ENCODE measurements at regions not wholly inside any gene's neighbourhood (a gene's known extent, or its start where the extent isn't known, plus 50 kb on each side); places are given as distances from the start of the nearest gene placed in this dataset.

DNA sequence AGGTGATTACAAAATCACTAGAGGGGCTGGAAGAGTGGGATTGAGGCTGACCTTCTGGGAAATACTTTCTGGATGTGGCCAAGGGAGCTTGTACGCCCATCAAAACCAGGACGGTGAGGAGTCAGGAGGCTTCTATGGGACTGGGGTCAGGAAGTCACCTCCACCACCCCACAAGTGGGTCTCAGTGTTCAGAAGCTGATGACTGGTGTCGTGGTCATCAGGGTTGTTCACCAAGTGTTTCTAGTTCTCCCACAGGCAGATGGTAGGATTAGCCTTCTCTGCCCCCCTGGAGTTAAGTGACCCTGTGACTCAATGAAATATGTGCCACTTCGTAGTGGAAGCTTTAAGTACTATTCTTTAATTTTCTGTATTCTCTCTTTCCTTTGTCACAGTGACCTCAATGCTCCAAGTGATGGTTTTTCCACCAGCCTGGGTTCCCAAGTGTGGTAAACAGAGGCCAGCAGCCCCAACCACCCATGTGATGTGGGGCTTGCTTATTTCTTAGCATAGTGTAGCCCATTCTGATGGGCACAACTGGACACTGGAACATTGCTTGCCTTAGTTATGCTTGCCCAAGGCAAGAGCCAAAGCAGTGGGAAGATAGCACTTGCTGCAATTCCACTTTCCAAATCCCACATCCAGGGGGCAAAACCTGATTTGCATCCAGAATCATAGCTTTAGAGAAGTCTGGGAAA, 258.8 kb downstream of the CYP26B1 start:
- no peak for DNase-seq

- no peak for DNase-seq
Measured at GRCh38 chr2:71887196-71887595, 260.5 kb downstream of the CYP26B1 start.

DNA sequence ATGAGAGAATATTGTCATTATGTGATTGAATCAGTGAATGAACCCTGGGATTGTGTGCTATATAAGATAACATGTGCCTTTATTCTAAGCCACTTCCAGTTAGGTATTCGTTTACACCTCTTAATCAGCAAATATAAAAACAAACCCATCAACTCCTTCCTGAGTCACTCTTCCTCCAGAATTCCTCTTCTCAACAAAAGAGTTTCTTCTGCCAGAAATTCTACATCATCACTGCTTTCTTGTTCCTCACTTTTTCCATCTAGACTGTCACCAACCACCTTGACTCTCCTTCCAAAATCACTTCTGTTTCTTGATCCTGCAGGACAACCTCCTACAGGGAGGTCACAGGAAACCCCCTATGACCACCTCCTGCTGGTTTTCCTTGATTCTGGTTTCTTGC, 261.4 kb downstream of the CYP26B1 start:
- no peak for DNase-seq

GRCh38 chr2:71884303-71885042, 263.2 kb downstream of the CYP26B1 start:
- DNase-seq, result no peak

- DNase-seq, result no peak
Measured at GRCh38 chr2:71882949-71883472, 264.7 kb downstream of the CYP26B1 start.

DNA sequence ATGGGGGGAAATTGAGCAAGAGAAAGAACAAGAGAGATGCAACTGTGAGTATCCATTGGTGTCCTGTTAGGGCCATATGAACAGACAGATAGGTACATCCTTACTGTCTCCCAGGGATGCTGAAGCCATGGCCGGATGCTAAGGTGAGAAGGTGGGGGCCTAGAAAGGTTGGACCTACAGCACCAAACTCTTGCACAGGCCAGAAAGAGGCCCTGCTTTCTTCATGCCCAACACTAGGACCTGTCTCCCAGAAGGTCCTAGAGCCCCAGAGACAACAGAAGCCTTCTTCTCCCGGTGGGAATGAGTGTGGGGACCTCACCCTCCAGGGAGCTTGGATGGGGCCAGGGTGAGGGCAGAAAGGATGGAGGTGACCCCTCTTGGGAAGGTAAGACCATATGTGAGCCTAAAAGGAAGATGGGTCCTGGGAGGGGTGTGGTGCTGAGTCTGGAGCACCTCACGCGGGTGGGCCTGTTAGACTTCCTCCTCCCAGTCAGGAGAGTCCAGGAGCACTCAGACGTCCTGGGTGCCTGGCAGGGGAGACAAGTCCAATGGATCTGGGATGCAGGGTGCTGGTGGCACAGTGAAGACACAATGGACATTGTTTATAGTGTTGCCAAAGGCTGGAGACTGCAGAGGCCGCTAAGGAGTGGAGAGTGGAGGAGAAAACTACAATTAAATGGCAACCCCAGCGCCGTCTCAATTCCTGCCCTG, 265.3 kb downstream of the CYP26B1 start:
- DNase-seq, result no peak

DNA sequence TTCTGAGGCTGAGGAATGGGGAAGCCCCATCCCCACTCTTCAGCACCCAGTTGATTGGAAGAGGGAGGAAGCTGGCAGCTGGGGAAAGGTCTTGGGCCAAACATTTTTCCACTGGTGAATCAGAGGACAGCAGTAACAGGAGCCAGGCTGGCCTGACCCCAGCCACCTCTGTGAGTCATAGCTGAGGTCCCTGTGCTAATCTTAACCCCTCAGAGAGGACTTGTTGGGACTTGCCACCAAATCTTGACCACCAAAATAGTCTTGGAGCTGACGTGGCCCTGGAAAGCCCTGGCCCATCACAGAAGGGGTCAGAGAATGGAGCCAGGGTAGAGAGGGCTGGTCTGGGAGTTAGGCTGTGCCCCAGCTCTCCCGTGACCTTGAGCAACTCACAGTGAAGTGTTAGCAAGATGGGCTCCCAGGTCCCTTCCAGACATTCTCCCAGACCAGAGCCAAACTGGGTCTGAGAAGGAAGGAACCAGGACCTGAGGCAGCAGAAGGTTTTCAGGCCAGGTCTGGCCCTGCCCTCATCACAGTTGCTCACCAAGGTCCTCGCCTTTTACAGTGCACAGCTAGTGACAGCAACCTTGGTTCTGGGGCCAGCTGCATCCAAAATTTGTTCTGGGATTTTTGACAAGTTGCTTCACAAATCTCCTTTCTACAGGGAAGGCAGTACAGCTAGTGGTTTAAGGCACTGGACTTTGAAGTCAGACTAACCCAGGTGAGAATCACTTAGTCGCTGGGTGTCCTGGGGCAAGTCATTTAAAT, 266.6 kb downstream of the CYP26B1 start:
- no peak for DNase-seq

GRCh38 chr2:71880287-71880686, 267.4 kb downstream of the CYP26B1 start:
- no peak for DNase-seq

- DNase-seq, result no peak
Measured at GRCh38 chr2:71879509-71880184, 268.0 kb downstream of the CYP26B1 start.

- no peak for DNase-seq
Measured at GRCh38 chr2:71878626-71879508, 268.8 kb downstream of the CYP26B1 start.

- DNase-seq, result no peak
Measured at GRCh38 chr2:71877636-71878035, 270.0 kb downstream of the CYP26B1 start.

DNA sequence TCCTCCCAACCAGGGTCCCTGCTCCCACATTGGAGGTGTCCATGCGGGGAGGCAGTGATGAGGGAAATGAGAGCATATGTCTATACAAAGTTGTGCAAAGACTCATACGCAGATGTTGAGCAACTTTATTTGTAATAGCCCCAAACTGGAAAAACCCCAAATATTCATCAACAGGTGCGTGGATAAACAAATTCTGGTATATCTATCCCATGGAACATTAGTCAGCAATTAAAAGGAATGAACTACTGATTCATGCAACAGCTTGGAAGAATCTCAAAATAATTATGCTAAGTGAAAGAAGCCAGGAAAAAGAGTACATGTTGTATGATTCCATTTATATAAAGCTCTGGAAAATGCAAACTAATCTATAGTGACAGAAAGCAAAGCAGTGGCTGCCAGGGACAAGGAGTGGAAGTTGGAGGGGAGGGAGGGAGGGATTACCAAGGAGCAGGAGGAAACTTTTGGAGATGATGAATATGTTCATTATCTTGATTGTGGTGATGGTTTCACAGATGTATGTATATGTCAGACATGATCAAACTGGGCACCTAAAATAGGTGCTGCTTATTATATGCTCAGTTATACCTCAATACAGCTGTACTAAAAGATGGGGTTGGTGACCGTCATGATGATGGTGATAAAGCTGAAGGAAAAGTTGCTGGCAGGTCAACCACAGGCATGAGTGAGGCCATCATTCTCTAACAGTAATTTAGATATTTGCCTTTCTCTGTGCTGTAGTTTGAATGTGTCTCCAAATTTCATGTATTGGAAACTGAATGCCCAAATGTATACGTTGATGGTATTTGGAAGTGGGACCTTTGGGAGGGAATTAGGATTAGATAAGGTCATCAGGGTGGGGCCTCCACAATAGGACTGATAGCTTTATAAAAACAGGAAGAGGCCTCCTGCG, 270.9 kb downstream of the CYP26B1 start:
- DNase-seq, result no peak

DNA sequence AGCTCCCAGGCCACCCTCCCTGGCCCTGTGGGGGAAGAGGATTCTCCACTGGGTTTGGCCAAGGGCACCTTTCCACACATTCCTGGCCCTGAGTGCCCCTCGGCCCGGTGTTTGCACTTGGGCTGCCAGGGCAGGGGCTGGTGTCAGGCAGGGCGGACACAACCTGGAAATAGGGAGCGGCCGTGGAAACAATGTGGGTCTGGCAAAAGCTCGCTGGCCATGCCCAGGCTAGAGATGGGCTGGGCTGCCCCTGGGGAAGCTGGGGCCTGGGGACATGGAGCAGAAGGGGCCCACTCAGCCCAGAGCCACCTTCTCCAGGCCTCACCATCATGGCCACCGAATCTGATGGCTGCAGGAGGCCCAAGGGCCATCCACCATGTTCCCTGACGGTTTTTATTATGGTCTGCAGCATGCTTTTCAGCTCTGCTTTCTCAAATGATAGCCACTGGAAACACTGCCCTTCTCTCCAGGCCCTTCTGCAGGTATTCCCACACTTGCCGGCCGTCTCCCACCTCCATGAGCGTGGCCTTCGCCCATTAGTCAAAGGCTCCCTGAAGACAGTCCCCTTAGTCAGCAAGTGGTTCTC, 275.1 kb downstream of the CYP26B1 start:
- DNase-seq, result no peak

DNA sequence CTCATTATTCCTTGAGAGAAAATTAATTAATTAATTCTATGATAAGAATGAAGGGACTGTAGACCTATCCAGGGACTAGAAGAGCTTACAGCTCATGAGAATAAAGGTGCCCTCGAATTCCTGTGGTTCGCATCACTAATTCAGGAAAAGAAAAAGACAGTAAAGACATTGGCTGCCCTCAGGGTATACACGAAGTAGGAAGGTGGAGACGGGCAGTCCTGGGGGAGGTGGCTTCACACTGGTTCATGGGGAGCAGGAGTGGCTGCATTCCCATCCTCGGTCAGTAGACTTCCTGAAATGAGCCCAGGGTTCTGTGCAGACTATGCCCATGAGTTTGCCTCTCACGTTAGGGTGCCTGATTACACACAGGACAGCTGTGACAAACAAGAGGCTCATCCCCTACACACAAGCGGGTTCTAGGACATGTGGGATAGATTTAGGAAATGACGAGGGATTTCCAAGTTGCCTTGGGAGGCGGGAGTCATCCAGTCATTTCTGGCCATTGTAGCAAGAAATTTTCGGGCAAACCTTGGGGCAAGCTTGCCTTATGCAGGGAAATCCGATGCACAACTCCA, 282.2 kb downstream of the CYP26B1 start:
- no peak for DNase-seq

DNA sequence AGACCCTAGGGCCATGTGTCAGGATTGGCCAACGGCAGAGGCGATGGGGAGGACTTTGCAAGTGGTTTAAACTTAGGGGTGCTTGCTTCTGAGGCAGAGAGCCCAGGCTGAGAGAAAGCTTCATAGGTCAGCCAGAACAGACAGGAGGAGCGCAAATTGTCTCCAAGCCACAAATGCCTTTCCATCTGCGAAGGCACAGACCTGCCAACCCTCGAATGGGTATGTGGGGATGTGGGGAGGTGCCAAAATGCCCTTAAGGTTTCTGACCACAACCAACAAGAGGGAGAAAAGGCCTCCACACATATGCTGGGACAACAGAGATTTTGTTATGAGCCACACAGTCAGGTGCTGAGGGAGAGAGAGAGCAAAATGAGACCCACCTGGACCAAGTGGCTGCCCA, 283.6 kb downstream of the CYP26B1 start:
- DNase-seq, result no peak

DNA sequence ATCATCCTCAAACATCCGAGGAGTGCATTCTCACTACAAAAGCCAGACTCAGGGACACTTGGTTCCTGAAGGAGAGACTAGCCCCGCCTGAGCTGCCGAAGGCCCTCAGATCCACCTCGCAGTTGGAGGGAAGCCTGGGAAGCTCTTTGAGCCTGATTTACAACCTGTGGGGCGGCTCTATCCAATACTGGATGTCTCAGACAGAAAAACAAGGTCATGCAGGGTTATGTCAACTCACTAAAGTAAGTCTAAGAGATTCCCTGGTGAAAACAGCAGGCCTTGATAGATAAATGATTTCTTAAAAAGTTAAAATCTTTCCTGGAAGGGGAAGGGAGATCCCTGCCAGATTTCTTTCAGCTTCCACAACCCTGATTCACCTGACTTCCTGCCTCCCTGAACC, 284.3 kb downstream of the CYP26B1 start:
- no peak for DNase-seq

DNA sequence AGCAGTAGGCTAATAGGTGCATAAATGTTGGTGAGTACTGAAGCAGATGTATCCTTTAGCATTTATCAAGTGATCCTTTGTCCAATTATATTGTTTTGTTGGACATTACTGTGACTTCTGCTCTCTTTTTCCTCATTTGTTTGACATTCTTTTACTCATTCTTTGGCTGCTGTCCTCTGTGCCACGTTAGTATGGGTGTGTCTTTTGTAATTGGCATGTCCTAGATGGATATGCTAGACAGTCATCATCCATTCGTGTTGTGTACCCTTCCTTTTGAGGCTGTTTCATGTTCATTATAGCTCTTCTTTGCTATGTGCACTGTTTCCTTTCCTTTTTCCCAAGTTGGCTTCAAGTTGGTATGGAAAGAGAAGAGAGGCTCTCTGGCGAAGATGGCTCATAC, 284.7 kb downstream of the CYP26B1 start:
- no peak for DNase-seq

DNA sequence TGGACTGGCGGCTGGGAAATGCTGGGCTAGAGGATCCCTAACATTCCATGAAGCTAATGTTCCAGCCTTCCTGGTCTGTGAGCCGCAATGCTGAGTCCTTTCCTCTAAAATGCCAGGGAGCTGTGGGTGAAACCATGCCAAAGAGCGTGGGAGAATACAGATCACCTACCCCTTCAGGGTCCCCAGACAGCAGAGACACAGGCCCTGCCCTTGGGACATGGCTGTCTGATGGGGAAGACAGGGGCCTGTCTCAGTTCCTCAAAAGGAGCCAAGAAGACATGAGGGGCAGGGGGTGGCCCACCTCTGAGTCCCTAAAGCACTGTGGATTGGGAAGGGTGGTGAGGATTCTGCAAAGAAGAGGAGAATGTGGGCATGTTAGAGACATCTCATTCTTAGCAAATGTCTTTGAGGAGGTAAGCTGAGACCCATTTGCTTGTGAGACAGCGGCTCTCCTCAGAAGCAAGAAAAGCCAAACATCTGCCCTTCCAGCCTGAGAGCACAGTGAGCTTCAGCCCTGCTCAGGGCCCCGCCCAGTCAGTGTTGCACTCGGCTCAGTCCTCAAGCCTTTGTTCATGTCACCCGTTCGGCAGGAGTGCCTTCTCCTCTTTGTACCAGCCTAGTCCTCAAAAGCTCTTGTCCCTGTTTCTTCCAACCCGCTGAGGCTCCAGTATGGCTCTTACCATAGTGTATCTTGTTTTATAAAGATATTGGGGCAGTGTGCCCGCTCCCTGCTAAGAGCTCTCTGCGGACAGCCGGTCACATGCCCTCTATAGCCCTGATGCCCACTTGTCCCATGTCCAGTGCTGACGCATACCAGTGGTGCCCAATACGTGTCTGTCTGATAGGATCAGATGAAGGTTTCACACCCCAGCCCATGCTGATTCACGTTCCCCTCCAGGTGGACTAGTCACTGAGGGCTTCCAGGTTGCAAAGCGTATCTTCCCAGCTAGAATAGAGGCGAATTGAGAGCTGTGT, 286.2 kb downstream of the CYP26B1 start:
- no peak for DNase-seq

Measured in CD4-positive, alpha-beta T cell treated with Interleukin-10 for 1 hour (primary cell).